HepG2 (cell line): ENCODE measurements at regions not wholly inside any gene's neighbourhood (a gene's known extent, or its start where the extent isn't known, plus 50 kb on each side); places are given as distances from the start of the nearest gene placed in this dataset.
A peak's percentile ranks its signal among the peaks of the same experiment; 100 is the strongest.

Experiments used
- ATAC-seq: fragments of 200-7000 bp; cut with Tn5 transposase; 3 replicates; pipeline ENCODE4 v1.9.1; 2020; ENCODE audit warnings: mild to moderate bottlenecking, moderate library complexity
- BruUV-seq: library from RNA; stranded (reverse); fragments of 400-500 nt; replicated peaks from 2 replicates; lab custom pipeline; 2021; lab: Mats Ljungman, UMichigan
- CTCF ChIA-PET: fragments of 300-600 bp; formaldehyde crosslinking; extraction: SDS; loops from one replicate; lab custom pipeline; 2021; ENCODE audit warnings: low total read pairs, inconsistent platforms, low intra/inter-chr PET ratio; lab: Yijun Ruan, JAX
- POLR2A ChIA-PET: fragments of 350-600 bp; sonication (Branson Sonifier 250); formaldehyde crosslinking; loops from one replicate; lab custom pipeline; 2020; ENCODE audit warnings: antibody characterized with exemption, inconsistent platforms; lab: Yijun Ruan, JAX
- DNase-seq: peaks from one replicate; pipeline ENCODE4 v3.0.0-alpha.2; 2015; ENCODE audit warnings: low spot score
- FAIRE-seq: peaks from 3 replicates; lab custom pipeline; 2011; peaks lifted over from hg19 to GRCh38; lab: Jason Lieb, UNC
- H2AFZ ChIP-seq: one replicate; pipeline ENCODE4 v1.6.1; 2011; ENCODE audit warnings: low read length, inconsistent platforms
- H3K27ac ChIP-seq: fragments of 300-600 bp; 3 replicates; pipeline ENCODE4 v1.8.0; 2011; ENCODE audit warnings: mixed run types, mild to moderate bottlenecking, mixed read lengths, low read length, inconsistent platforms; ENCODE audit not compliant: insufficient read depth; ENCODE audit errors: extremely low read length
- H3K27me3 ChIP-seq, 2 experiments: fragments of 200-600 bp in 1 of 2; 2 replicates in 1 of 2; 3 replicates in 1 of 2; pipeline versions ENCODE4 v1.6.0 to v1.8.0; 2011; ENCODE audit warnings: low read length in 2 of 2, mild to moderate bottlenecking in 2 of 2, moderate library complexity in 2 of 2, inconsistent platforms in 1 of 2; ENCODE audit not compliant: insufficient read depth in 2 of 2, control insufficient read depth in 1 of 2
- H3K36me3 ChIP-seq, 2 experiments: fragments of 200-600 bp in 1 of 2; replicated peaks in 1 of 2; 2 replicates in 1 of 2; 3 replicates in 1 of 2; pipeline versions ENCODE4 v1.5.1 to v1.8.0; 2011; ENCODE audit warnings: low read length in 2 of 2, inconsistent platforms in 1 of 2; ENCODE audit not compliant: insufficient read depth in 2 of 2, control insufficient read depth in 1 of 2
- H3K4me1 ChIP-seq: 2 replicates; pipeline ENCODE4 v1.5.1; 2012; ENCODE audit warnings: low read length, inconsistent platforms; ENCODE audit not compliant: insufficient read depth
- H3K4me2 ChIP-seq: 2 replicates; pipeline ENCODE4 v1.6.0; 2011; ENCODE audit warnings: low read depth, low read length, inconsistent platforms
- H3K4me3 ChIP-seq, 3 experiments: fragments of 200-600 bp in 1 of 3; sonication (generic), shearing (Covaris generic) in 1 of 3; replicated peaks in 1 of 3; 2 replicates each; pipeline ENCODE4 v1.5.1; 2011 to 2016; ENCODE audit warnings: low read length in 3 of 3, inconsistent platforms in 2 of 3, low read depth in 2 of 3, mild to moderate bottlenecking in 2 of 3, control low read depth in 1 of 3, mixed read lengths in 1 of 3; ENCODE audit not compliant: insufficient read depth in 1 of 3
- H3K79me2 ChIP-seq: one replicate; pipeline ENCODE4 v1.6.1; 2011; ENCODE audit warnings: low read length, inconsistent platforms; ENCODE audit not compliant: insufficient read depth
- H3K9ac ChIP-seq: 2 replicates; pipeline ENCODE4 v1.6.0; 2011; ENCODE audit warnings: mild to moderate bottlenecking, low read depth, low read length, inconsistent platforms; ENCODE audit not compliant: insufficient read depth
- H3K9me3 ChIP-seq: 2 replicates; pipeline ENCODE4 v1.5.1; 2012; ENCODE audit warnings: mild to moderate bottlenecking, low read length
- H4K20me1 ChIP-seq: 2 replicates; pipeline ENCODE4 v1.6.0; 2011; ENCODE audit warnings: inconsistent platforms, mild to moderate bottlenecking, low read length, moderate library complexity; ENCODE audit not compliant: insufficient read depth
- ATF7 ChIP-seq, 2 experiments: fragments of 450-650 bp in 1 of 2; sonication (generic) in 1 of 2; formaldehyde crosslinking in 1 of 2; IDR thresholded peaks; 2 replicates each; pipeline versions ENCODE4 v1.4.0 to v1.6.1; 2016 to 2020; ENCODE audit warnings: antibody characterized with exemption in 1 of 2, mild to moderate bottlenecking in 1 of 2, missing genetic modification reagents in 1 of 2
- CREB1 ChIP-seq, 2 experiments: fragments of 450-650 bp in 1 of 2; IDR thresholded peaks; 2 replicates each; pipeline ENCODE4 v1.6.1; 2016 to 2017; ENCODE audit warnings: control low read depth in 1 of 2, mild to moderate bottlenecking in 1 of 2, missing compliant biosample characterization in 1 of 2, missing genetic modification characterization in 1 of 2
- MATR3 ChIP-seq: sonication (generic); formaldehyde crosslinking; IDR thresholded peaks from 2 replicates; pipeline ENCODE4 v1.4.0; 2020; ENCODE audit warnings: missing genetic modification reagents
- MXD4 ChIP-seq: IDR thresholded peaks from 2 replicates; pipeline ENCODE4 v1.6.1; 2016; ENCODE audit warnings: mild to moderate bottlenecking, missing biosample characterization, missing genetic modification reagents
- PCBP2 ChIP-seq: fragments of 200-400 bp; formaldehyde crosslinking; optimal IDR thresholded peaks from 2 replicates; pipeline ENCODE3; 2018; ENCODE audit warnings: low read length, low read depth; ENCODE audit not compliant: poor library complexity, severe bottlenecking
- ZBTB7B ChIP-seq: sonication (generic); formaldehyde crosslinking; IDR thresholded peaks from 2 replicates; pipeline ENCODE4 v1.4.0; 2020; ENCODE audit warnings: missing genetic modification reagents
- ZNF282 ChIP-seq: fragments of 450-650 bp; IDR thresholded peaks from 2 replicates; pipeline ENCODE4 v1.6.1; 2018; ENCODE audit not compliant: partially characterized antibody
- WGBS: methylation state at CpG from one replicate; pipeline ENCODE4 v1.1.6; 2017; ENCODE audit warnings: low lambda C conversion rate; 5-methylcytosine and 5-hydroxymethylcytosine counted together
- in situ Hi-C: cut with HindIII; loops from 2 replicates; pipeline ENCODE4 v1.10.0; 2017; ENCODE audit warnings: low pct_unique_long_range_greater_than_20kb; ENCODE audit not compliant: extremely low pct_ligation_motif_present
- intact Hi-C: fragments of 100-400 bp; cut with micrococcal nuclease; formaldehyde crosslinking; loops from one replicate; pipeline ENCODE4 v1.10.0; 2022; ENCODE audit not compliant: unreplicated experiment
- TF ChIP-seq, protein P1 (sequence below): sonication (generic); formaldehyde crosslinking; IDR thresholded peaks from 2 replicates; pipeline ENCODE4; 2020; ENCODE audit warnings: missing genetic modification reagents, mild to moderate bottlenecking, borderline replicate concordance

DNA sequence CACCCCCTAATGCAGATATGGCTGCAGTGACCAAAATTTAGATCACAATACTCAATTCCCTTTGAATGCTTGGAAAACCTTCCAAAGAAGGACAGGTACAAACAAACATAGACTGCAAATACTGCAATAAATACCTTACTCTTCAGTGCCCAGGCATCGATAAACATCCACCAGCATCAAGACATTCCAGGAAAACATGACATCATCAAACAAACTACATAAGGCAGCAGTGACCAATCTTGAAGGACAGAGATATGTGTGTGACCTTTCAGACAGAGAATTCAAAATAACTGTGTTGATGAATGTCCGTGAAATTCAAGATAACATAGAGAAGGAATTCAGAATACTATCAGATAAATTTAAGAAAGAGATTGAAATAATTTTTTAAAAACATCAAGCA is 488.6 kb downstream of the TLR4 start:
- no peak overlapping the region for H2AFZ ChIP-seq
- H3K36me3 ChIP-seq: no peaks in the 10 kb centered on the region
- WGBS: 1% methylated on average over 2 of the region's 2 CpGs
- H3K27me3 ChIP-seq: no peaks in the 10 kb centered on the region
- ChIA-PET CTCF (no interaction called here), POLR2A (no interaction called here)
- FAIRE-seq: no peak
- H3K4me1 ChIP-seq: no peaks in the 10 kb centered on the region
- peaks cover 82% of the 10 kb centered on the region for H3K9me3 ChIP-seq
- DNase-seq: no peak
- in situ Hi-C loops (no loop called here), intact Hi-C loops (no loop called here)
- no peak overlapping the region for H3K4me3 ChIP-seq
- no peaks in the 10 kb centered on the region for H4K20me1 ChIP-seq
- H3K4me2 ChIP-seq: no peak overlapping the region
- no peak overlapping the region for H3K27ac ChIP-seq
- no TSS peak for BruUV-seq
- TF ChIP-seq CREB1 (IDR thresholded peaks at IDR 0.05) (peak; percentile 58; the same call in 1 of the 2 replicates), CREB1 (CRISPR knock-in tag; IDR thresholded peaks at IDR 0.05) (no peak), PCBP2 (no peak), ATF7 (IDR thresholded peaks at IDR 0.05) (peak; percentile 90), ATF7 (CRISPR knock-in tag; IDR thresholded peaks at IDR 0.05) (no peak)
- TF ChIP-seq, protein P1, sequence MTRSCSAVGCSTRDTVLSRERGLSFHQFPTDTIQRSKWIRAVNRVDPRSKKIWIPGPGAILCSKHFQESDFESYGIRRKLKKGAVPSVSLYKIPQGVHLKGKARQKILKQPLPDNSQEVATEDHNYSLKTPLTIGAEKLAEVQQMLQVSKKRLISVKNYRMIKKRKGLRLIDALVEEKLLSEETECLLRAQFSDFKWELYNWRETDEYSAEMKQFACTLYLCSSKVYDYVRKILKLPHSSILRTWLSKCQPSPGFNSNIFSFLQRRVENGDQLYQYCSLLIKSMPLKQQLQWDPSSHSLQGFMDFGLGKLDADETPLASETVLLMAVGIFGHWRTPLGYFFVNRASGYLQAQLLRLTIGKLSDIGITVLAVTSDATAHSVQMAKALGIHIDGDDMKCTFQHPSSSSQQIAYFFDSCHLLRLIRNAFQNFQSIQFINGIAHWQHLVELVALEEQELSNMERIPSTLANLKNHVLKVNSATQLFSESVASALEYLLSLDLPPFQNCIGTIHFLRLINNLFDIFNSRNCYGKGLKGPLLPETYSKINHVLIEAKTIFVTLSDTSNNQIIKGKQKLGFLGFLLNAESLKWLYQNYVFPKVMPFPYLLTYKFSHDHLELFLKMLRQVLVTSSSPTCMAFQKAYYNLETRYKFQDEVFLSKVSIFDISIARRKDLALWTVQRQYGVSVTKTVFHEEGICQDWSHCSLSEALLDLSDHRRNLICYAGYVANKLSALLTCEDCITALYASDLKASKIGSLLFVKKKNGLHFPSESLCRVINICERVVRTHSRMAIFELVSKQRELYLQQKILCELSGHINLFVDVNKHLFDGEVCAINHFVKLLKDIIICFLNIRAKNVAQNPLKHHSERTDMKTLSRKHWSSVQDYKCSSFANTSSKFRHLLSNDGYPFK (CRISPR knock-in tag): no peak
- H3K79me2 ChIP-seq: no peaks in the 10 kb centered on the region
- ATAC-seq: no peak
- H3K9ac ChIP-seq: no peak overlapping the region

DNA sequence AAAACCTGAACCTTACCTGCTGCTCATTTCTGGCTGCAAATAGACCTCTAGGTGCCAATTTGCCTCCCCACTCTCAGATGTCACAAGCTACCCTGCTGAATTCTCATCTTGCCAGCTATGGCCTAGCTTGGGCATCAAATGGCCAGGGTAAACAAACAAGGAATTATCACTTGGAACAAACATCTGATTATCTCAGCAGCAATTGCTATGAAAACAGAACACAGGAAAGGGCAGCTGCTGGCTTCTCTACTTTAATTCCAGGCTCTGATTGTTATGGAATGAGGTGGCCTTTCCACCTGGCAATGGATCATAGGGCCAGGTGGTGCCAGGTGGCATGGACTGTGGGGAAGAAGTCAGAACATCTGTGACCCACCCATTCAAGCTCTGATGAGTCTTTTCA is 505.1 kb downstream of the TLR4 start:
- no peak overlapping the region for H2AFZ ChIP-seq
- FAIRE-seq: no peak
- ChIA-PET CTCF (no interaction called here), POLR2A (no interaction called here)
- no peaks in the 10 kb centered on the region for H3K36me3 ChIP-seq
- no peak for TF ChIP-seq MXD4 (CRISPR knock-in tag)
- no peak for TF ChIP-seq MATR3 (CRISPR knock-in tag)
- no peak for TF ChIP-seq ZBTB7B
- no peak for TF ChIP-seq ZNF282
- H3K9me3 ChIP-seq: peaks cover 93% of the 10 kb centered on the region
- no peaks in the 10 kb centered on the region for H3K4me1 ChIP-seq
- in situ Hi-C loops (no loop called here), intact Hi-C loops (no loop called here)
- no peak overlapping the region for H3K4me2 ChIP-seq
- no peak for DNase-seq
- no peaks in the 10 kb centered on the region for H3K27me3 ChIP-seq
- H3K9ac ChIP-seq: no peak overlapping the region
- BruUV-seq: no TSS peak
- H3K27ac ChIP-seq: no peak overlapping the region
- H4K20me1 ChIP-seq: no peaks in the 10 kb centered on the region
- H3K79me2 ChIP-seq: no peaks in the 10 kb centered on the region
- ATAC-seq: no peak
- no peak overlapping the region for H3K4me3 ChIP-seq
